GM12878 (cell line): ENCODE measurements at regions not wholly inside any gene's neighbourhood (a gene's known extent, or its start where the extent isn't known, plus 50 kb on each side); places are given as distances from the start of the nearest gene placed in this dataset.

ENCODE experiments used
- CEBPZ ChIP-seq: fragments of 150-350 bp; IDR thresholded peaks from 2 replicates; pipeline ENCODE4 v1.6.1; 2016; ENCODE audit warnings: low read depth, low read length
- CTCF ChIP-seq, 3 experiments: IDR thresholded peaks in 2 of 3; conservative IDR thresholded peaks in 1 of 3; 2 replicates each; pipeline ENCODE4 v1.5.1; 2011; ENCODE audit warnings: low read depth in 3 of 3, low read length in 3 of 3, mild to moderate bottlenecking in 3 of 3, control low read depth in 2 of 3, moderate library complexity in 2 of 3, inconsistent platforms in 1 of 3, mixed read lengths in 1 of 3; ENCODE audit not compliant: control insufficient read depth in 2 of 3, insufficient read depth in 1 of 3; ENCODE audit errors: extremely low read depth in 1 of 3
- MTA3 ChIP-seq: IDR thresholded peaks from 2 replicates; pipeline ENCODE4 v1.6.1; 2012; ENCODE audit warnings: low read length, inconsistent platforms, borderline replicate concordance
- POLR2A ChIP-seq: IDR thresholded peaks from 2 replicates; pipeline ENCODE4 v1.6.1; 2011; ENCODE audit warnings: low read depth, mild to moderate bottlenecking, low read length
- RAD51 ChIP-seq: fragments of 450-650 bp; IDR thresholded peaks from 2 replicates; pipeline ENCODE4 v1.6.1; 2016; ENCODE audit warnings: moderate library complexity, mild to moderate bottlenecking, inconsistent platforms
- RFX5 ChIP-seq: IDR thresholded peaks from 2 replicates; pipeline ENCODE4 v1.6.1; 2011; ENCODE audit warnings: low read depth, low read length, improper control_type of control experiment
- SP1 ChIP-seq: IDR thresholded peaks from one replicate; pipeline ENCODE4 v1.6.1; 2011; ENCODE audit warnings: low read depth, low read length
- SREBF2 ChIP-seq: IDR thresholded peaks from 2 replicates; pipeline ENCODE4 v1.6.1; 2012; ENCODE audit warnings: mild to moderate bottlenecking, low read length
- TARDBP ChIP-seq: IDR thresholded peaks from 2 replicates; pipeline ENCODE4 v1.6.1; 2016; ENCODE audit warnings: borderline replicate concordance
- USF1 ChIP-seq: IDR thresholded peaks from 2 replicates; pipeline ENCODE4 v1.6.1; 2011; ENCODE audit warnings: borderline replicate concordance, low read depth, mild to moderate bottlenecking, moderate library complexity, mixed read lengths, low read length; ENCODE audit not compliant: insufficient read depth; ENCODE audit errors: extremely low read length
- ZNF384 ChIP-seq: IDR thresholded peaks from 2 replicates; pipeline ENCODE4 v1.6.1; 2012; ENCODE audit warnings: low read depth, mild to moderate bottlenecking, low read length, improper control_type of control experiment, borderline replicate concordance

GRCh38 chr6:73932866-73933265 is 236.9 kb downstream of the CD109 start:
- no peak for TF ChIP-seq POLR2A
- TF ChIP-seq TARDBP, result no peak
- no peak for TF ChIP-seq CEBPZ
- no peak for TF ChIP-seq RAD51
- no peak for TF ChIP-seq SREBF2
- TF ChIP-seq CTCF (IDR thresholded peaks at IDR 0.05 in 2 of 3, conservative IDR thresholded peaks at IDR 0.05 in 1 of 3; ENCODE audit: control insufficient read depth in 2 of 3, extremely low read depth in 1 of 3, insufficient read depth in 1 of 3, low read depth in 3 of 3, low read length in 3 of 3), result no peak
- no peak for TF ChIP-seq SP1
- no peak for TF ChIP-seq MTA3
- TF ChIP-seq USF1, result no peak
- no peak for TF ChIP-seq ZNF384
- TF ChIP-seq RFX5, result no peak
